ENCODE measurements at regions not wholly inside any gene's neighbourhood (a gene's known extent, or its start where the extent isn't known, plus 50 kb on each side); places are given as distances from the start of the nearest gene placed in this dataset.

- H3K27ac ChIP-seq (ENCODE audit: low read depth, low read length) = no peak overlapping the region
- WGBS, 3 donors = 77 to 86% (median 80%) methylated on average over 1 of the region's 1 CpG
Observed at GRCh38 chr10:90975096-90975495, 54.2 kb upstream of the ANKRD1 start.

GRCh38 chr10:90977162-90977854, 56.4 kb upstream of the ANKRD1 start:
- 93 to 96% (median 94%) methylated on average over 3 of the region's 3 CpGs for WGBS, 3 donors
- no peak overlapping the region for H3K27ac ChIP-seq (ENCODE audit: low read depth, low read length)

GRCh38 chr10:90977855-90978486, 57.1 kb upstream of the ANKRD1 start:
- 31 to 88% (median 76%) methylated on average over 3 of the region's 3 CpGs for WGBS, 3 donors
- H3K27ac ChIP-seq (ENCODE audit: low read depth, low read length) = no peak overlapping the region

- WGBS, 3 donors = 84 to 90% (median 84%) methylated on average over 10 of the region's 10 CpGs
- no peak overlapping the region for H3K27ac ChIP-seq (ENCODE audit: low read depth, low read length)
Observed at GRCh38 chr10:90982406-90983008, 61.6 kb upstream of the ANKRD1 start.

GRCh38 chr10:90983914-90984549, 63.1 kb upstream of the ANKRD1 start:
- no peak overlapping the region for H3K27ac ChIP-seq (ENCODE audit: low read depth, low read length)
- 59 to 77% (median 67%) methylated on average over 6 of the region's 6 CpGs for WGBS, 3 donors

GRCh38 chr10:90984898-90985297, 64.0 kb upstream of the ANKRD1 start:
- WGBS, 3 donors = 65 to 82% (median 81%) methylated on average over 3 of the region's 3 CpGs
- no peak overlapping the region for H3K27ac ChIP-seq (ENCODE audit: low read depth, low read length)

- 41 to 67% (median 55%) methylated on average over 3 of the region's 3 CpGs for WGBS, 3 donors
- H3K27ac ChIP-seq (ENCODE audit: low read depth, low read length) = no peak overlapping the region
Observed at GRCh38 chr10:90985321-90985933, 64.5 kb upstream of the ANKRD1 start.

GRCh38 chr10:90986136-90986760, 65.4 kb upstream of the ANKRD1 start:
- no peak overlapping the region for H3K27ac ChIP-seq (ENCODE audit: low read depth, low read length)
- WGBS, 3 donors = 88 to 95% (median 94%) methylated on average over 2 of the region's 2 CpGs

GRCh38 chr10:90986870-90987269, 66.0 kb upstream of the ANKRD1 start:
- no peak overlapping the region for H3K27ac ChIP-seq (ENCODE audit: low read depth, low read length)
- WGBS, 3 donors = 93 to 98% (median 94%) methylated on average over 2 of the region's 2 CpGs

- no peak overlapping the region for H3K27ac ChIP-seq (ENCODE audit: low read depth, low read length)
- WGBS, 3 donors = 90 to 98% (median 90%) methylated on average over 2 of the region's 2 CpGs
Observed at GRCh38 chr10:90987383-90987782, 66.5 kb upstream of the ANKRD1 start.

GRCh38 chr10:90988024-90988423, 67.1 kb upstream of the ANKRD1 start:
- 93 to 96% (median 95%) methylated on average over 4 of the region's 4 CpGs for WGBS, 3 donors
- H3K27ac ChIP-seq (ENCODE audit: low read depth, low read length) = no peak overlapping the region

- H3K27ac ChIP-seq (ENCODE audit: low read depth, low read length) = no peak overlapping the region
- WGBS, 3 donors = 77 to 90% (median 89%) methylated on average over 5 of the region's 5 CpGs
Observed at GRCh38 chr10:90988802-90989201, 67.9 kb upstream of the ANKRD1 start.

- WGBS, 3 donors = 84 to 86% (median 85%) methylated on average over 3 of the region's 3 CpGs
Observed at GRCh38 chr10:90989378-90989777, 68.5 kb upstream of the ANKRD1 start.

GRCh38 chr10:90992462-90992861, 71.6 kb upstream of the ANKRD1 start:
- WGBS, 3 donors = 58 to 70% (median 61%) methylated on average over 2 of the region's 2 CpGs
- no peak overlapping the region for H3K27ac ChIP-seq (ENCODE audit: low read depth, low read length)

More at GRCh38 chr10:90989378-90989777, 68.5 kb upstream of the ANKRD1 start:
- no peak overlapping the region for H3K27ac ChIP-seq (ENCODE audit: low read depth, low read length)

GRCh38 chr10:90993340-90993739, 72.5 kb upstream of the ANKRD1 start:
- H3K27ac ChIP-seq (ENCODE audit: low read depth, low read length) = no peak overlapping the region
- 37 to 76% (median 54%) methylated on average over 3 of the region's 3 CpGs for WGBS, 3 donors

- WGBS, 3 donors = 76 to 81% (median 78%) methylated on average over 3 of the region's 3 CpGs
- H3K27ac ChIP-seq (ENCODE audit: low read depth, low read length) = no peak overlapping the region
Observed at GRCh38 chr10:90997670-90998069, 76.8 kb upstream of the ANKRD1 start.

GRCh38 chr10:90998733-90999511, 78.0 kb upstream of the ANKRD1 start:
- 86 to 95% (median 91%) methylated on average over 11 of the region's 11 CpGs for WGBS, 3 donors
- no peak overlapping the region for H3K27ac ChIP-seq (ENCODE audit: low read depth, low read length)

Data from adipose tissue (tissue), 3 donors.